Epithelial cell of proximal tubule (primary cell): ENCODE measurements at regions not wholly inside any gene's neighbourhood (a gene's known extent, or its start where the extent isn't known, plus 50 kb on each side); places are given as distances from the start of the nearest gene placed in this dataset.

Source experiments
- DNase-seq: peaks from one replicate; pipeline ENCODE4 v3.0.0-alpha.2; 2011; ENCODE audit warnings: low read depth
- H3K4me3 ChIP-seq: 2 replicates; pipeline ENCODE4 v1.5.1; 2011; ENCODE audit warnings: low read depth, mild to moderate bottlenecking, low read length
- TF ChIP-seq, protein P1 (sequence below): conservative IDR thresholded peaks from 2 replicates; pipeline ENCODE4 v1.5.1; 2012; ENCODE audit warnings: low read depth, mild to moderate bottlenecking, low read length

DNA sequence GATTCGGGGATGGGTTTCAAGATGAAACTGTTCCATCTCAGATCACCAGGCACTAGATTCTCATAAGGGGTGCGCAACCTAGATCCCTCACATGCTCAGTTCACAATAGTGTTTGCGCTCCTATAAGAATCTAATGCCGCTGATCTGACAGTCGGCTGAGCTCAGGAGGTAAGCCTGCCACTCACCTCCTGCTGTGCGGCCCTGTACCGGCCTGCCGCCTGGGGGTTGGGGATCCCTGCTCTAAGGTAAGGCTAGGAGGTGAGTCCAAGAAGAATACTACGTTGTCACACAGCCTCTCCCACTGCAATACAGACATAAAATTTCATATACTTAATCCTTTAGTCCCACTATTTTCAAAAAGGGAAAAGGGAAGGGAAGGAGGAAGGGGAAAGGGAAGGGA, 213.4 kb upstream of the HCCS start:
- TF ChIP-seq, protein P1, sequence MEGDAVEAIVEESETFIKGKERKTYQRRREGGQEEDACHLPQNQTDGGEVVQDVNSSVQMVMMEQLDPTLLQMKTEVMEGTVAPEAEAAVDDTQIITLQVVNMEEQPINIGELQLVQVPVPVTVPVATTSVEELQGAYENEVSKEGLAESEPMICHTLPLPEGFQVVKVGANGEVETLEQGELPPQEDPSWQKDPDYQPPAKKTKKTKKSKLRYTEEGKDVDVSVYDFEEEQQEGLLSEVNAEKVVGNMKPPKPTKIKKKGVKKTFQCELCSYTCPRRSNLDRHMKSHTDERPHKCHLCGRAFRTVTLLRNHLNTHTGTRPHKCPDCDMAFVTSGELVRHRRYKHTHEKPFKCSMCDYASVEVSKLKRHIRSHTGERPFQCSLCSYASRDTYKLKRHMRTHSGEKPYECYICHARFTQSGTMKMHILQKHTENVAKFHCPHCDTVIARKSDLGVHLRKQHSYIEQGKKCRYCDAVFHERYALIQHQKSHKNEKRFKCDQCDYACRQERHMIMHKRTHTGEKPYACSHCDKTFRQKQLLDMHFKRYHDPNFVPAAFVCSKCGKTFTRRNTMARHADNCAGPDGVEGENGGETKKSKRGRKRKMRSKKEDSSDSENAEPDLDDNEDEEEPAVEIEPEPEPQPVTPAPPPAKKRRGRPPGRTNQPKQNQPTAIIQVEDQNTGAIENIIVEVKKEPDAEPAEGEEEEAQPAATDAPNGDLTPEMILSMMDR, result no peak
- no peak for DNase-seq
- no peak overlapping the region for H3K4me3 ChIP-seq

DNA sequence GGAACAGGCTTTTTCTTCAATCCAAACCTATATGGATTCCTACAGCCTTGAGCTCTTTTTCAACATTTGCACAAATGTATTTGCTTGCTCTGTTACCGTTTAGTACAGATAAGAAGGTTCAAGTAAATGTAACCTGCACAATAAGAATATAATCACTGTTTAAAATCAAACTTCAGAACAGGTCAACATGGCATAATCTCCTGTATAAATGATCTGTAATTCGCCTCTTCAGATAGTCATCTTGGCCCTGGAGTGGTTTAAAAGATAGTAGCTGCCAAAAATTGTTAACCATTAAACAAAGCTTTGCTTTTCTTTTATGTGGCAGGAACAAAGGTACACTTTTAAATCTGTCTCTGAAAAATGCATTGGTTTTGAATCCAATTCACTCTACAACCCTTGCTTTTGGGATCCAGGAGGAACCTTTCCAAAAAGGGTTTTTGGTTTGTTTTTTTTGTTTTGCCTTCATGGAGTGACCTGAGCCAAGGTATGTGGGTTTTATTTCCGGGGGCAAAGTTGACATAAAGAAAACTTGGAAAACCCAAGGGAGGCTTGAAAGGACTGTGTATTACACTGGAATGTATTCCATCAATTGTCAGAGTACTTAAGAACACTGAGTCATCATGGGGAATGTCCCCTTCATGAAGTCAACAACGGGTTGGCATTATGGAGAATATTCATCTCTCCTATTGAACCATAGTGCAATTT, 210.4 kb upstream of the HCCS start:
- peak; percentile 71 for DNase-seq
- no peak overlapping the region for H3K4me3 ChIP-seq
- TF ChIP-seq, protein P1, result no peak

GRCh38 chrX:10901290-10901633, 209.9 kb upstream of the HCCS start:
- DNase-seq, result no peak
- no peak overlapping the region for H3K4me3 ChIP-seq
- TF ChIP-seq, protein P1, result no peak

- TF ChIP-seq, protein P1, result no peak
- peak; percentile 66 for DNase-seq
- no peak overlapping the region for H3K4me3 ChIP-seq
These were observed 209.1 kb upstream of the HCCS start for GRCh38 chrX:10902001-10902400.

DNA sequence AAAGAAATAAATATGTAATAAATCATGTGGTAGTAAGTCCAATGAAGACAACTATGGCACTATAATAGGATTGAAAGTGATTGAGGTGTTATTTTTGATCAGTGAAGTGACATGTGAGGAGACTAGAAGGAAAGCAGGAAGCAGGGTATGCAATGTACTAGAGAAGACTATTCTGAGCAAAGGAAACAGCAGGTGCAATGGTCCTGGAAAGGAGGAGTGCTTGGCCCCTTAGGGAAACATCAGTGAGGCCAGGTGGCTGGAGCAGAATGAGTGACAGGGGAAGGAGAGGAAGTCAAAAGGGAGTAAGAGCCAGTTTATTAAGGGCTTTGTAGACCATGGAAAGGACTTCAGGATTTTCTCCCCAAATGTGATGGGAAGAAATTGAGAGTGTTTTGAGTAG, 207.6 kb upstream of the HCCS start:
- H3K4me3 ChIP-seq, result no peak overlapping the region
- TF ChIP-seq, protein P1, result no peak
- DNase-seq, result no peak

DNA sequence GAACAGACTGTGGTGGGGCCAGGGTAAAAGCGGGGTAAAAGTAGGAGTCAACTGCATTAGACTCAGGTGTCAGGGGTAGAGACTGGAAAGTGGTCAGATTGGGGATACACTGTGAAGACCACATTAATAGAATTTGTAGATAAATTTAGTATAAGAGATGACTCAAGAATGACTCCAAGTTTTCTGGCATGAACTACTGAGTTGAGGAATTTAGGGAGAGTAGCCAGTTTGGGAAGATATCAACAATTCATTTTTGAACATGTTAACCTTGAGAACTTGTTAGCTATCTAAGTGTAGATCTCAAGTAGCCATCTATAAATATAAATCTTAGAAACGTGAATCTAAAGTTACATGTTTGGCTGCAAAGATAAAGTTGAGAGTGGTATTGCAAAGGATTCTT, 206.9 kb upstream of the HCCS start:
- TF ChIP-seq, protein P1, result no peak
- H3K4me3 ChIP-seq, result no peak overlapping the region
- no peak for DNase-seq

DNA sequence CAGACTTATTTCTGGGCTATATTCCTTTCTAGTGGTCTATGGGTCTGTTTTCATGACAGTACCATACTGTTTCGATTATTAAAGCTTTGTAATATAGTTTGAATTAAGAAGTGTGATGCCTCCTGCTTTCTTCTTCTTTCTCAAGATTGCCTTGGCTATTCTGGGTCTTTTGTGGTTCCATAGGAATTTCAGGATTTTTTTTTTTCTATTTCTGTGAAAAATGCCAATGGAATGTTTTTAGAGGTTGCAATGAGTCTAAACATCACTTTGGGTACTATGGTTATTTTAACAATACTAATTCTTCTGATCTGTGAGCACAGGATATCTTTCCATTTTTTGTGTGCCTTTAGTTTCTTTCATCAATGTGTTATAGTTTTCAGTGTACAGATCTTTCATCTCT, 204.3 kb upstream of the HCCS start:
- TF ChIP-seq, protein P1, result no peak
- no peak for DNase-seq

More for the DNA sequence above, 204.3 kb upstream of the HCCS start:
- H3K4me3 ChIP-seq, result no peak overlapping the region
